ENCODE measurements at regions not wholly inside any gene's neighbourhood (a gene's known extent, or its start where the extent isn't known, plus 50 kb on each side); places are given as distances from the start of the nearest gene placed in this dataset.

- TF ChIP-seq CTCF (IDR thresholded peaks at IDR 0.05; ENCODE audit: insufficient read depth, low read length, poor library complexity, severe bottlenecking) (no peak), EZH2phosphoT487 (conservative IDR thresholded peaks at IDR 0.05; ENCODE audit: low read length) (no peak)
Observed at GRCh38 chr2:106701203-106702022, 184.6 kb downstream of the ST6GAL2 start.
